HFF-Myc (cell line): ENCODE measurements at regions not wholly inside any gene's neighbourhood (a gene's known extent, or its start where the extent isn't known, plus 50 kb on each side); places are given as distances from the start of the nearest gene placed in this dataset.
"Not testable (repeated sequence)": the region's sequence is repeated elsewhere in the genome, so short reads cannot be mapped to it uniquely, and the experiment has no call there.

ENCODE experiments used
- DNase-seq: peaks from one replicate; pipeline ENCODE4 v3.0.0-alpha.2; 2011; ENCODE audit warnings: low read depth; ENCODE audit errors: extremely low read depth
- H3K4me3 ChIP-seq: replicated peaks from 2 replicates; pipeline ENCODE4 v1.5.1; 2011; ENCODE audit warnings: low read depth, mild to moderate bottlenecking, control low read depth, low read length
- TF ChIP-seq, protein P1 (sequence below): IDR thresholded peaks from 2 replicates; pipeline ENCODE4 v1.5.1; 2012; ENCODE audit warnings: mild to moderate bottlenecking, low read depth, low read length, control low read depth; ENCODE audit errors: missing control alignments

DNA sequence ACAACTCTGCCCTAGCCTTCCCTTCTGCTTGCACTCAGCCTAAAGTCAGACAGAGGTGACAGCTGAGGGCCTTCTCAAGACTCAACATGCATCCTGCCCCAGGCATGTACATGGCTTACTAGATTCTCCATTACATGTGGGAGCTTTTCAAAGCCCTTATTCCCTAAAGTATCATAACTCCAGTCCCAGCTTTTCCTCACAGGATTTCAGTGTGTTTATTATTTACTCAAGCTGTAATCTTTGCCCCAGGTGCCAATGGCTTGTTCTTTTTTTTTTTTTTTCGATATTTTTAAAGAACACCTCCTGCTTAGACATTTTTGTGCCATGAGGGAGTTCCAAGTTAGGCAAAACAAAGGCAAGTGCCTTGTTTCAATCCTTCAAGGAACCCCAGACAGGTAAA is 154.0 kb upstream of the RADX start:
- H3K4me3 ChIP-seq, result no peak overlapping the region
- TF ChIP-seq, protein P1, sequence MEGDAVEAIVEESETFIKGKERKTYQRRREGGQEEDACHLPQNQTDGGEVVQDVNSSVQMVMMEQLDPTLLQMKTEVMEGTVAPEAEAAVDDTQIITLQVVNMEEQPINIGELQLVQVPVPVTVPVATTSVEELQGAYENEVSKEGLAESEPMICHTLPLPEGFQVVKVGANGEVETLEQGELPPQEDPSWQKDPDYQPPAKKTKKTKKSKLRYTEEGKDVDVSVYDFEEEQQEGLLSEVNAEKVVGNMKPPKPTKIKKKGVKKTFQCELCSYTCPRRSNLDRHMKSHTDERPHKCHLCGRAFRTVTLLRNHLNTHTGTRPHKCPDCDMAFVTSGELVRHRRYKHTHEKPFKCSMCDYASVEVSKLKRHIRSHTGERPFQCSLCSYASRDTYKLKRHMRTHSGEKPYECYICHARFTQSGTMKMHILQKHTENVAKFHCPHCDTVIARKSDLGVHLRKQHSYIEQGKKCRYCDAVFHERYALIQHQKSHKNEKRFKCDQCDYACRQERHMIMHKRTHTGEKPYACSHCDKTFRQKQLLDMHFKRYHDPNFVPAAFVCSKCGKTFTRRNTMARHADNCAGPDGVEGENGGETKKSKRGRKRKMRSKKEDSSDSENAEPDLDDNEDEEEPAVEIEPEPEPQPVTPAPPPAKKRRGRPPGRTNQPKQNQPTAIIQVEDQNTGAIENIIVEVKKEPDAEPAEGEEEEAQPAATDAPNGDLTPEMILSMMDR, result no peak
- DNase-seq, result no peak

DNA sequence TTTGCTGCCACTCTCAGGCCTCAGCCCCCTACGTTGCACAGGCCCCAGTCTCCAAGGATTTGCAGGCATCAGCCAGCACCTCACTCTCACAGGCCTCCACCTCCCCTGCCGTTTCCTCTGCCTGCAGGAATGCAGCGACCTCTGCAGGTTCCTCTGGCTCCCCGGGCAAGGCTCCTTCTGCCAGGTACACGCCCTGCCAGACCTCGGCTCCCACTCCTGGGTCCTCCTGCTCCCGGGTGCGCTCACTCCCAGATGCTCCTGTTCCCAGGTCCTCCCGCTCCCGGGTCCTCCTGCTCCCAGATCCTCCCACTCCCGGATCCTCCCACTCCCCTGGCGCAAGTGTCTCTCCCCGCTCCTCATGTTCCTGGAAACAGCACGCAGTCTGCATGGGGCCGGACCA is 144.4 kb upstream of the RADX start:
- TF ChIP-seq, protein P1, result no peak
- no peak for DNase-seq
- no peak overlapping the region for H3K4me3 ChIP-seq

DNA sequence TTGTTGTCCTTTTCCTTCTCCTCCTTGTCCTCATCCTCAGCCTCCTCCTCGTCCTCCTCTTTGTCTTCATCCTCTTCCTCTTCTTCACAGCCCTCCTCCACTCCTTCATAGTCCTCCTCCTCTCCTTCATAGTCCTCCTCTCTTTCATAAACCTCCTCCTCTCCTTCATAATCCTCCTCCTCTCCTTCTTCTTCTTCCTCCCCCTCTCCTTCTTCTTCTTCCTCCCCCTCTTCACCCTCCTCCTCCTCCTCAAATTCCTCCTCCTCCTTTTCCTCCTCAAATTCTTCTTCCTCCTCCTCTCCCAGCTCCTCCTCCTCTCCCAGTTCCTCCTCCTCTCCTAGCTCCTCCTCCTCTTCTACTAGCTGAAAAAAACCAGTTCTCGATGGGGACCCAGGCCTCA is 143.8 kb upstream of the RADX start:
- no peak overlapping the region for H3K4me3 ChIP-seq
- no peak for DNase-seq
- TF ChIP-seq, protein P1, result no peak

DNA sequence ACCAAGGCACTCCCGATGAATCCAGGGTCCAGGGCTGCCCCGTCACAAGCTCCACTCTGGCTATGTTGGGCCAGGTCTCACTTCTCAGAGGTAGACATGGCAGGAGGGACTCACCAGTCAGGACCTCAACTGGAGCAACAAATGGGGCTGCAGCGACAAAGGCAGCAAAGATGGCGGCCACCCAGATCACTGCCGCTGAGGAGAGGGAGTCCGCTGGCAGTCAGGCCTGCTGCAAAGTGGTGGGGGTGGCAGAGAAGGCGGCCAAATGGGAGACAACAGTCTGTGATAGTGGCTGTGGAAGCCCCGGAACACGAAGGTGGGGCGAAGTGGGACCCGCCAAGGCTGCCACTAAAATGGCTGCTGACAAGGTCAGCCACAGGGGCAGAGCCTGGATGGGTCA is 143.3 kb upstream of the RADX start:
- no peak overlapping the region for H3K4me3 ChIP-seq
- TF ChIP-seq, protein P1, result no peak
- no peak for DNase-seq

DNA sequence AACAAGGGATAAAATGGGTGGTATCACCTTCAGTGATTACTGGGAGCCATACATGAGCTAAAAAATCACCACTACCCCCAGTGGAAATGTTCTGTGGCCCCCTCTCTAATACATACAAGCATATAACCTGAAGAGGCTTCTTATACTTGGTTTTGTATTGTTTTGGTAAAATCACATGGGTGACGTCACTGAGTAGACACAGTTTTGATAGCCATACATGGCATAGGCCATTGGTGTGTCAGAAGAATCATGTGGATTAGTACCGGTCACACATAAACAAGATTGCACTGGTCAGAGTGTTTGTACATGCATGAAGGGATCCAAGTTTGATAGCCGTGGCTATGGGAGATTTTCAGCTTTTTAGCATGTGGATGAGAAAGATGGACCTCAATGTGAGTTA is 131.9 kb upstream of the RADX start:
- no peak for DNase-seq
- TF ChIP-seq, protein P1, result no peak
- no peak overlapping the region for H3K4me3 ChIP-seq

DNA sequence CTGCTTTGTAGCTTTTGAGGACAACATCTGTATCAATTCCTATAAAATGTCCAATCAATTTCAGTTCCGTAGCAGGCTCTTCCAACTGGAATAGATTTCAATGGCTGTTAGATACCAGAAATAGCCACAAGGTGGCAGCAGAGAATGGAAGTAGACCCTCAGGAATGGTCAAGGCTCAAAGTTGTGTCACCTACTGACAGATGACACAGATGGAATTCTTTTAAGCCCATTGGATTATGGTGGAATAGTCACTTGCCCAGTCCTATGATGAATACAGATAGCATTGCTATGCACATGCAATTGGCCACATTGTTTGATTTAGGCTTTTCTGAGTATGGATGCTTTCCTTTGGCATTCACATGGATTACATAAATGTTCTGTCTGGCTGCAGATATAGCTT is 130.4 kb upstream of the RADX start:
- H3K4me3 ChIP-seq, result no peak overlapping the region
- DNase-seq, result peak; percentile 19
- TF ChIP-seq, protein P1, result peak; percentile 50

DNA sequence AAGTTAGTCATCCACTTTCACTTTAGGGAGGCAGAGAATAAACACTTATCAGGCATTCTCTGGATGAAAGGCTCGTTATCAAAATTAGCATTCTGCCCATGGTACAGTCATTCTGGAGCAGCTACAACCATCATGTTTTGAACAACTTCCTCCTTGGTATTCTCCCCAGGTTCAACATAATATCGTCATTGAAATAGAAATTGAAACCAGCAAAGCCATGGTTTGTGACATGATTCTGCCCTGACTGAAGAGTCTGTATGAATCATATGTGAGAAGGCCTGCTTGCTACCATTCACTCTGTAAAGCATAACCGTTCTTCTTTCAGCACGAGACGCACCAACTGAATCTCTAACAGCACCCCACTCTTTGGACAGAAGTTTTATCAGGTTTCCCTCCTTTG is 127.5 kb upstream of the RADX start:
- DNase-seq, result no peak
- H3K4me3 ChIP-seq, result no peak overlapping the region
- TF ChIP-seq, protein P1, result no peak

DNA sequence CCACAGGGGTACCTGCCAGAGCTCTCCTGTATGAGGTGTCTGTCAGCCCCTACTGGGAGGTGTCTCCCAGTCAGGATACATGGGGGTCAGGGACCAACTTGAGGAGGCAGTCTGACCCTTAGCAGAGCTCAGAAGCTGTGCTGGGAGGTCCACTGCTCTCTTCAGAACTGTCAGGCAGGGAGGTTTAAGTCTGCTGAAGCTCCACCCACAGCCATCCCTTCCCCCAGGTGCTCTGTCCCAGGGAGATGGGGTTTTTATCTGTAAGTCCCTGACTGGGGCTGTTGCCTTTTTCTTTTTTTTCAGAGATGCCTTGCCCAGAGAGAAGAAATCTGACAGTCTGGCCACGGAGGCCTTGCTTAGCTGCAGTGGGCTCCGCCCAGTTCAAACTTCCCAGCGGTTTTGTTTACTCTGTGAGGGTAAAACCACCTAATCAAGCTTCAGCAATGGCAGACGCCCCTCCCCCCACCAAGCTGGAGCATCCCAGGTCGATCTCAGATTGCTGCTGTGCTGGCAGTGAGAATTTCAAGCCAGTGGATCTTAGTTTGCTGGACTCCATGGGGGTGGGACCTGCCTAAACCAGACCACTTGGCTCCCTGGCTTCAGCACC is 118.5 kb upstream of the RADX start:
- not testable (repeated sequence) for DNase-seq, H3K4me3 ChIP-seq
